RWPE1 (cell line): ENCODE measurements at regions not wholly inside any gene's neighbourhood (a gene's known extent, or its start where the extent isn't known, plus 50 kb on each side); places are given as distances from the start of the nearest gene placed in this dataset.
A peak's percentile ranks its signal among the peaks of the same experiment; 100 is the strongest.

Source experiments
- CTCF ChIA-PET: fragments of 350-600 bp; sonication (Branson Sonifier 250); formaldehyde crosslinking; extraction: SDS; loops from one replicate; lab custom pipeline; 2021; lab: Yijun Ruan, JAX
- POLR2A ChIA-PET: fragments of 400-600 bp; formaldehyde crosslinking; extraction: SDS; loops from one replicate; lab custom pipeline; 2020; ENCODE audit warnings: antibody characterized with exemption; ENCODE audit not compliant: low non-redundant PET; lab: Yijun Ruan, JAX
- DNase-seq: peaks from one replicate; pipeline ENCODE4 v3.0.0; 2012; ENCODE audit warnings: low spot score
- H3K27ac ChIP-seq: fragments of 450-650 bp; 2 replicates; pipeline ENCODE4 v1.5.1; 2017
- TF ChIP-seq, protein P1 (sequence below): fragments of 450-650 bp; conservative IDR thresholded peaks from 2 replicates; pipeline ENCODE4 v1.5.1; 2017; ENCODE audit warnings: low read depth, mild to moderate bottlenecking

DNA sequence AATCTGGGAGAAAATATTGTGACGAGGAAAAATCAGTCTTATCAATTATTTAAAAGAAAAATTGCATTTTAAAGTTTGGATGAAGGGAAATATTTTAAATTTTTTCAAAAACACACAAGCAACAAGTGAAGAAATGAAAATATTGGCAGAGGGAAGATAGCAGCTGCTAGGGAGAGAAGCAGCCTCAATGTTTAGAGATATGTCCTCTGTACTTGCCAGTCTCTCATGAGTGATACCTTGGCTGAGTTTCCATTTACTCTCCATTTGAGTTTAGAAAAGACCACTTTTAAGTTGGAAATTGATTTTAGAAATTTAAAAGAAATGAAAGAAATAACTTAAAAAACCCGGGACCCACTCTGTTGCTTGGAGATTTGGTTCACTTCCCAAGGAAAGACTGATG, 88.6 kb upstream of the DBX1 start:
- ChIA-PET POLR2A (no interaction called here), CTCF (no interaction called here)
- TF ChIP-seq, protein P1, sequence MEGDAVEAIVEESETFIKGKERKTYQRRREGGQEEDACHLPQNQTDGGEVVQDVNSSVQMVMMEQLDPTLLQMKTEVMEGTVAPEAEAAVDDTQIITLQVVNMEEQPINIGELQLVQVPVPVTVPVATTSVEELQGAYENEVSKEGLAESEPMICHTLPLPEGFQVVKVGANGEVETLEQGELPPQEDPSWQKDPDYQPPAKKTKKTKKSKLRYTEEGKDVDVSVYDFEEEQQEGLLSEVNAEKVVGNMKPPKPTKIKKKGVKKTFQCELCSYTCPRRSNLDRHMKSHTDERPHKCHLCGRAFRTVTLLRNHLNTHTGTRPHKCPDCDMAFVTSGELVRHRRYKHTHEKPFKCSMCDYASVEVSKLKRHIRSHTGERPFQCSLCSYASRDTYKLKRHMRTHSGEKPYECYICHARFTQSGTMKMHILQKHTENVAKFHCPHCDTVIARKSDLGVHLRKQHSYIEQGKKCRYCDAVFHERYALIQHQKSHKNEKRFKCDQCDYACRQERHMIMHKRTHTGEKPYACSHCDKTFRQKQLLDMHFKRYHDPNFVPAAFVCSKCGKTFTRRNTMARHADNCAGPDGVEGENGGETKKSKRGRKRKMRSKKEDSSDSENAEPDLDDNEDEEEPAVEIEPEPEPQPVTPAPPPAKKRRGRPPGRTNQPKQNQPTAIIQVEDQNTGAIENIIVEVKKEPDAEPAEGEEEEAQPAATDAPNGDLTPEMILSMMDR = no peak
- H3K27ac ChIP-seq = no peak overlapping the region
- no peak for DNase-seq

GRCh38 chr11:20248121-20248772, 88.0 kb upstream of the DBX1 start:
- no peak for DNase-seq
- TF ChIP-seq, protein P1 = no peak
- CTCF ChIA-PET = no interaction called here
- no peak overlapping the region for H3K27ac ChIP-seq
- POLR2A ChIA-PET = no interaction called here

DNA sequence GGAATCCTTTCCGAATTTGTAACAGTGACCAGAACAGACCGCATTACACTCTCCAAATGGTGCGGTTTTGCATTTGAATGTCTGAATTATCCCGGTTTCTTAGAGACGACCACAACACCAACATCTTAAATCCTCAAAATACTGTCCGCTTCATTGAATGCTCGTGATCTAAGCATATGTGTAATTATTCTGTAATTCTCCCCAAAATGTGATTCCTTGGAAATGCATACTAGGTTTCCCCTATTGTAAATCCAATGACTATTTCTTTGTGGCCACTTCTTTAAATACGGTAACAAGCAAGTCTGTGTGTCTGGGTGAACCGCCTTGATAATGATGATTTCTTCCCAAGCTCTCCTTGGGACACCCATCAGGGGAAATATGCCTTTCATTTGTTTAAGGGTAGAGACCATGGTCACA, 87.3 kb upstream of the DBX1 start:
- DNase-seq = no peak
- H3K27ac ChIP-seq = no peak overlapping the region
- POLR2A ChIA-PET = no interaction called here
- TF ChIP-seq, protein P1 = no peak
- CTCF ChIA-PET = no interaction called here

DNA sequence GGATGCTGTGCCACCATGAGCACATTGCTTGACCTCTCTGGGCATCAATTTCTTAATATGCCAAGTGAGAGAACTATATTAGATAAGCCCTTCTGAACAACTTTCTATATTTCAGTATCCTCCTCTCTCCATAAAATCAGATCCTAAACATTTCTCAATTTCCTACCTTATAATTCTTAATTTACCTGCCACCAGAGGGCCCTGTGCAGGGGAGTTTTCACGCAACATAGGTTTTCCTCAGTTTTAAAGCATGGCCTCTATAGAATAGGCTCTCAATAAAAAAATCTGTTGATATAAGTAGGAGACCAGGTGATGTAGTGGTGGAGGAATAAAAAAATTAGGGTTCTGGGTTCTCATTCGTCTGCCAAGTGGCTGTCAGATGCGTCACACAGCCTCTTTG, 83.7 kb upstream of the DBX1 start:
- no peak for DNase-seq

GRCh38 chr11:20238712-20239111, 78.4 kb upstream of the DBX1 start:
- no peak for DNase-seq
- ChIA-PET POLR2A (no interaction called here), CTCF (no interaction called here)
- H3K27ac ChIP-seq = no peak overlapping the region
- TF ChIP-seq, protein P1 = no peak

More for the DNA sequence above, 83.7 kb upstream of the DBX1 start:
- no peak overlapping the region for H3K27ac ChIP-seq
- POLR2A ChIA-PET = no interaction called here
- TF ChIP-seq, protein P1 = peak; percentile 18; the same call in 1 of the 2 replicates
- CTCF ChIA-PET = interaction anchor here (0.7 kb wide), 1 partner anchor 797 kb away, joined by 3 read pairs; no protein-coding TSS in a partner anchor

DNA sequence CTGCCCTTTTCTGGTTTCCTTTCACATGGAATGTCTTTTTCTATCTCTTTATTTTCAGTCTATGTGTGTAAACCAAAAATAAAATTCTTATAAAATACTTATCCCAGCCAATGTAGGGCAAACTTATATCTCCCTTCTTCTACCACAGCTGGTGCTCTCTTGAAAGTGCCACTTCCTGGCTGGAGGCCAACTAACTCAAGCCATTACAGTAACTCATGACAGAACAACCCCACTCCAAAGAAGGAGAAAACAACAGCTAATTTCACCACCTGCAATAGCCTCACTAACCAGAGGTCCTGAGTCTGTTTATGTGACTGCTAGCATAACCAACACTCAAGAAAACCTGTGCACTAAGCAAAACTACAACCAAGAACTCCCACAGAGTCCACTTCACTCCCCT, 74.9 kb upstream of the DBX1 start:
- no peak overlapping the region for H3K27ac ChIP-seq
- TF ChIP-seq, protein P1 = no peak
- CTCF ChIA-PET = no interaction called here
- POLR2A ChIA-PET = no interaction called here
- DNase-seq = no peak
